B cell (primary cell): ENCODE measurements at regions not wholly inside any gene's neighbourhood (a gene's known extent, or its start where the extent isn't known, plus 50 kb on each side); places are given as distances from the start of the nearest gene placed in this dataset.

Experiments used
- ATAC-seq: fragments of 200-7000 bp; cut with Tn5 transposase; one replicate; pipeline ENCODE4 v1.10.0; 2021; ENCODE audit warnings: low read depth, mild to moderate bottlenecking, moderate number of reproducible peaks, moderate library complexity
- CTCF ChIA-PET: fragments of 350-600 bp; sonication (Branson Sonifier 250); formaldehyde crosslinking; loops from one replicate; lab custom pipeline; 2021; ENCODE audit warnings: antibody characterized with exemption, inconsistent platforms; lab: Charles Lee
- POLR2A ChIA-PET: fragments of 350-600 bp; sonication (Branson Sonifier 250); formaldehyde crosslinking; loops from one replicate; lab custom pipeline; 2021; ENCODE audit warnings: antibody characterized with exemption; lab: Charles Lee
- DNase-seq: peaks from one replicate; pipeline ENCODE4 v3.0.0; 2013
- H2AFZ ChIP-seq: 2 replicates; pipeline ENCODE4 v1.6.1; 2012; ENCODE audit warnings: mild to moderate bottlenecking, low read depth, low read length; ENCODE audit not compliant: insufficient read depth, poor library complexity, severe bottlenecking
- H3K27ac ChIP-seq, 2 donors: 1 replicate in 1 of 2; 2 replicates in 1 of 2; pipeline ENCODE4 v1.5.1; 2012 to 2013; ENCODE audit warnings: low read length in 2 of 2, mild to moderate bottlenecking in 2 of 2, moderate library complexity in 1 of 2
- H3K27me3 ChIP-seq, 4 experiments: fragments of 200-600 bp in 1 of 4; sonication (generic) in 1 of 4; replicated peaks in 1 of 4; 1 replicate in 2 of 4; 2 replicates in 2 of 4; pipeline versions ENCODE4 v1.6.1 to v1.7.0; 2013 to 2016; ENCODE audit warnings: low read length in 3 of 4, mild to moderate bottlenecking in 2 of 4, mixed read lengths in 1 of 4, moderate library complexity in 1 of 4; ENCODE audit not compliant: insufficient read depth in 4 of 4, control insufficient read depth in 3 of 4; ENCODE audit errors: control extremely low read depth in 1 of 4
- H3K36me3 ChIP-seq, 2 experiments: replicated peaks in 1 of 2; 1 replicate in 1 of 2; 2 replicates in 1 of 2; pipeline versions ENCODE4 v1.6.1 to v1.7.1; 2013; ENCODE audit warnings: low read length in 1 of 2; ENCODE audit not compliant: insufficient read depth in 2 of 2, control insufficient read depth in 1 of 2; ENCODE audit errors: control extremely low read depth in 1 of 2, extremely low read depth in 1 of 2
- H3K4me1 ChIP-seq, 2 donors: fragments of 200-600 bp in 1 of 2; sonication (generic) in 1 of 2; 1 replicate in 1 of 2; 2 replicates in 1 of 2; pipeline versions ENCODE4 v1.5.1 to v1.6.1; 2013 to 2017; ENCODE audit warnings: low read length in 2 of 2; ENCODE audit not compliant: control insufficient read depth in 2 of 2, insufficient read depth in 2 of 2
- H3K4me2 ChIP-seq: replicated peaks from 2 replicates; pipeline ENCODE3; 2012; ENCODE audit warnings: mild to moderate bottlenecking, low read depth, low read length; ENCODE audit not compliant: poor library complexity, severe bottlenecking
- H3K4me3 ChIP-seq, 5 experiments: fragments of 200-600 bp in 1 of 5; sonication (generic) in 1 of 5; 1 replicate in 3 of 5; 2 replicates in 2 of 5; pipeline versions ENCODE4 v1.5.1 to v1.7.0; 2011 to 2016; ENCODE audit warnings: low read length in 4 of 5, mild to moderate bottlenecking in 4 of 5, low read depth in 2 of 5, control low read depth in 1 of 5, moderate library complexity in 1 of 5; ENCODE audit not compliant: insufficient read depth in 1 of 5; ENCODE audit errors: control extremely low read depth in 1 of 5, extremely low read depth in 1 of 5
- H3K79me2 ChIP-seq: fragments of 200-600 bp; sonication (generic); one replicate; pipeline ENCODE4 v1.6.0; 2016; ENCODE audit warnings: low read length; ENCODE audit not compliant: control insufficient read depth, insufficient read depth
- H3K9ac ChIP-seq: fragments of 200-600 bp; sonication (generic); 2 replicates; pipeline ENCODE4 v1.6.1; 2017; ENCODE audit warnings: mild to moderate bottlenecking, low read length, moderate library complexity
- H3K9me3 ChIP-seq, 3 donors: one replicate each; pipeline versions ENCODE4 v1.6.1 to v1.7.1; 2013; ENCODE audit warnings: low read length in 2 of 3; ENCODE audit not compliant: control insufficient read depth in 2 of 3, insufficient read depth in 1 of 3; ENCODE audit errors: control extremely low read depth in 1 of 3
- H4K20me1 ChIP-seq: 2 replicates; pipeline ENCODE4 v1.6.0; 2012; ENCODE audit warnings: mild to moderate bottlenecking, low read length; ENCODE audit not compliant: insufficient read depth, control insufficient read depth, poor library complexity, severe bottlenecking
- H3K27ac Mint-ChIP-seq: one replicate; pipeline ENCODE4 v1.8.0; 2021; ENCODE audit warnings: mixed read lengths
- H3K27me3 Mint-ChIP-seq: one replicate; pipeline ENCODE4 v1.8.0; 2021; ENCODE audit warnings: mixed read lengths
- H3K4me1 Mint-ChIP-seq: one replicate; pipeline ENCODE4 v1.8.0; 2021; ENCODE audit warnings: mixed read lengths
- H3K4me3 Mint-ChIP-seq: one replicate; pipeline ENCODE4 v1.8.0; 2021; ENCODE audit warnings: mixed read lengths
- H3K9me3 Mint-ChIP-seq: one replicate; pipeline ENCODE4 v1.8.0; 2022; ENCODE audit warnings: mixed read lengths; ENCODE audit not compliant: insufficient read depth
- CTCF ChIP-seq: fragments of 200-600 bp; IDR thresholded peaks from one replicate; pipeline ENCODE4 v1.8.0; 2022; ENCODE audit warnings: antibody characterized with exemption, mild to moderate bottlenecking
- EZH2 ChIP-seq: IDR thresholded peaks from 2 replicates; pipeline ENCODE4 v1.6.1; 2012; ENCODE audit warnings: borderline replicate concordance, low read depth, mild to moderate bottlenecking, moderate library complexity, low read length; ENCODE audit not compliant: insufficient read depth, poor library complexity, severe bottlenecking
- WGBS: methylation state at CpG from one replicate; pipeline ENCODE4 v1.1.5; 2013; ENCODE audit warnings: missing lambda C conversion rate; ENCODE audit not compliant: insufficient coverage; 5-methylcytosine and 5-hydroxymethylcytosine counted together
- intact Hi-C: fragments of 100-400 bp; cut with micrococcal nuclease; formaldehyde crosslinking; loops from one replicate; pipeline ENCODE4 v1.10.0; 2022

GRCh38 chr2:116452651-116453050, 1361.8 kb upstream of the DDX18 start:
- CTCF ChIA-PET, result no interaction called here
- H3K9ac ChIP-seq, result no peak overlapping the region

GRCh38 chr2:116456429-116456828, 1358.1 kb upstream of the DDX18 start:
- Histone ChIP-seq H3K27me3 (no peaks in the 10 kb centered on the region), H3K4me1 (no peaks in the 10 kb centered on the region), H3K9ac (no peak overlapping the region), H3K4me2 (no peak overlapping the region), H3K36me3 (no peaks in the 10 kb centered on the region), H4K20me1 (no peaks in the 10 kb centered on the region), H3K9me3 (peaks cover 0 to 5% (median 2%) of the 10 kb centered on the region in 3 donors), H3K27ac (no peak overlapping the region), H2AFZ (no peak overlapping the region), H3K79me2 (no peaks in the 10 kb centered on the region), H3K4me3 (no peak overlapping the region)
- no peak overlapping the region for H3K4me3 Mint-ChIP-seq
- POLR2A ChIA-PET, result no interaction called here
- no peaks in the 10 kb centered on the region for H3K4me1 Mint-ChIP-seq
- TF ChIP-seq EZH2 (no peak), CTCF (no peak)
- CTCF ChIA-PET, result no interaction called here
- no peak overlapping the region for H3K27ac Mint-ChIP-seq
- no peaks in the 10 kb centered on the region for H3K27me3 Mint-ChIP-seq
- WGBS, result 91% methylated on average over 4 of the region's 4 CpGs
- DNase-seq (no peak), ATAC-seq (no peak)
- H3K9me3 Mint-ChIP-seq, result peaks cover 5% of the 10 kb centered on the region
- intact Hi-C loops, result no loop called here

More at GRCh38 chr2:116452651-116453050, 1361.8 kb upstream of the DDX18 start:
- H3K36me3 ChIP-seq, result no peaks in the 10 kb centered on the region
- no peaks in the 10 kb centered on the region for H3K4me1 Mint-ChIP-seq
- H3K4me1 ChIP-seq, result no peaks in the 10 kb centered on the region
- intact Hi-C loops, result no loop called here
- no peaks in the 10 kb centered on the region for H3K27me3 Mint-ChIP-seq
- no peaks in the 10 kb centered on the region for H3K79me2 ChIP-seq
- DNase-seq (no peak), ATAC-seq (no peak)
- no CpG with 5 or more reads among the region's 2 CpGs for WGBS
- H3K4me3 Mint-ChIP-seq, result no peak overlapping the region
- H3K4me3 ChIP-seq, result no peak overlapping the region
- no peak overlapping the region for H3K27ac ChIP-seq
- no peak for TF ChIP-seq EZH2
- TF ChIP-seq CTCF, result no peak
- POLR2A ChIA-PET, result no interaction called here
- H3K9me3 ChIP-seq, result peaks cover 0 to 5% (median 2%) of the 10 kb centered on the region in 3 donors
- no peak overlapping the region for H3K27ac Mint-ChIP-seq
- H3K4me2 ChIP-seq, result no peak overlapping the region
- peaks cover 5% of the 10 kb centered on the region for H3K9me3 Mint-ChIP-seq
- no peaks in the 10 kb centered on the region for H3K27me3 ChIP-seq
- no peak overlapping the region for H2AFZ ChIP-seq
- H4K20me1 ChIP-seq, result no peaks in the 10 kb centered on the region
